ENCODE measurements at regions not wholly inside any gene's neighbourhood (a gene's known extent, or its start where the extent isn't known, plus 50 kb on each side); places are given as distances from the start of the nearest gene placed in this dataset.

DNA sequence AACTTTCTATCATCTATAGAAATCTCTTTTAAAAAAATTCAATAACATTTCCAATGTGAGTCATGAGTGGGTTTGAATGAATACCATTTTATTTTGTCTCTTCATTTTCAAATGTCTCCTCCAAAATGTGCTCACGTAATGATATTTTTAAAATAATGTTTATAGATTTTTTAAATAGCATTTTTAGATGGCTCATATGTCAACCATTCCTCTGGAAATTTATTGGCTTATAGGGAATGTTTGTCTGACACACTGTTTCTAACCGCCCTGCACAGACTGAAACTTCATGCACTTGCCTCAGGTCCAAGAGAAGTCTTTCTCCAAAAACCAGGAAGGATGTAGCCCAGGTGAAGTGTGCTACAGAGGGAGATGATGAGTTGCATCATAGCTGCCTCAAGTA lies 88.8 kb upstream of the PLEKHG7 start:
- DNase-seq = no peak

DNA sequence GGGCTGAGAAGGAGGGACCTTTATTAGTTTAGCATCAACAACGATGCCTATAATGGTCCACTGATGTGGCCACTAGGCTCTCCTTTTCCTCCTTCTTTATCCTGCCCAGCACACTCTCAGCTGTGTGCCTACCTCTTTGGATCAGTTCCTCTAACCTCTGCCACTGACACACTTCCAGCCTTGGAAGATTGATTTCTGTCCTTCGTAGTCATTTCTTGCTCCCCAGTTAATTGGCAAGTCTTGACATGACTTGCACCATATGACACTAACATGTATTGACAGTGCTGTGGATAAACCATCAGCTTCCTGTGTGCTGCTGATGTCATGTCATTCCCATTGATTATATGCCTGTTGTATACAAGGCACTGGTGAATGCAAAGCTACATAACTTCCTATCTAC lies 90.2 kb upstream of the PLEKHG7 start:
- DNase-seq = no peak

GRCh38 chr12:92608151-92609091 lies 94.4 kb upstream of the PLEKHG7 start:
- DNase-seq = no peak

DNA sequence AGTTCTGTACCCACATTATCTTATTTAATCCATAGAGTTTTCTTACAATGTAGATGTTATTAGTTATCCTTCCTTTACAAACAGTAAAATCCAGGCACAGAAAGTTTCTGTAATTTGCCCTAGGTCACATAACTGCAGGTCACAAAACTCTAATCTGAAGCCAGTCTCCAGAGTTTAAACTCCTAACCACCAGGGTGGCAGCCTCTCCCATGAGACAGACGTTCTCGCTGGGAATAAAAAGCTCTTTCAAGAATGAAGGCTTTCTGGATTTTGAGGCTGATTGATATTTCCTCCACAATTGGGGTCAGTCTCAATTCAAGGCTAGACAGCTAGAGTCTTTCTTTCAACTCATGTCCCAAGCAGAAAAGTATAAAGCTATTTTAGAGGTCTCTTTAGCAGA lies 95.8 kb upstream of the PLEKHG7 start:
- DNase-seq = no peak

DNA sequence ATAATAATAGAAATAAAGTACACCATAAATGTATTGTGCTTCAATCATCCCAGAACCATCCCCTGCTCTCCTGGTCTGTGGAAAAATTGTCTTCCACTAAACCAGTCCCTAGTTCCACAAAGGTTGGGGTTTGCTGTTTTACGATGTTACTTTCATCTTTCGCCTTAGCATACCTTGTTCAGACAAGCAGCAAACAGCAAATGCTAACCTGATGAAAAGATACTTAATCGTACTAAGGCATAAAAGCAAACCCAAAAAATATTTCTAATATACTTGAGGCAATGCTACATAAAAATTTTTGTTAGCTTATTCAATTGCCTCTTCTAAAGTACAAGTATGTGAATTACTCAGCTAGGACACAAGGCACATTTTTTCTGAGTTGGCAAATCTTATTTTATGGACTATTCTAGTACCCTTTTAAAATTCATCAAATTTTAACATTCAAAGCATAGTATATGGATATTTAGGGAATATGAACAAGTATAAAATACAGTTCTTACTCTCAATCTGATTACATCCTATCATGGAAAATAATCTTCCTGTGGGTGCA lies 97.1 kb upstream of the PLEKHG7 start:
- no peak for DNase-seq

DNA sequence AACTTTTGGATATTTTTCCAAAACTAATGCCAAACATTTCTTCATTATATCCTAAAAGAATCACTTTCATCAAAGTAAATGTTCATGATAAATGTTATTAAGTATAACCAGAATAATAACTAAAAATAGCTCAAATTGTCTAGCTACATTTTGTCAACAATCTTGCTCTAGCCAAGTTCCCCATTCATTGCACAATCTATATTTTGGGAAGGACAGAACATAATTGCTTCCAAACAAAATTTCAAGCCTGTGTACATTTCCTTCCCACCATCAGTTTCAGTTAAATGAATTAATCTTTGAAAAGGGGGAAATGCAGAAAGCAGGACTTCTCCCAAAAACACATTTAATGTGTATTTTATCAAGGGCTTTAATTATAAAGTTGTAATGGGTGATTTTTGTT lies 98.0 kb upstream of the PLEKHG7 start:
- DNase-seq = no peak

DNA sequence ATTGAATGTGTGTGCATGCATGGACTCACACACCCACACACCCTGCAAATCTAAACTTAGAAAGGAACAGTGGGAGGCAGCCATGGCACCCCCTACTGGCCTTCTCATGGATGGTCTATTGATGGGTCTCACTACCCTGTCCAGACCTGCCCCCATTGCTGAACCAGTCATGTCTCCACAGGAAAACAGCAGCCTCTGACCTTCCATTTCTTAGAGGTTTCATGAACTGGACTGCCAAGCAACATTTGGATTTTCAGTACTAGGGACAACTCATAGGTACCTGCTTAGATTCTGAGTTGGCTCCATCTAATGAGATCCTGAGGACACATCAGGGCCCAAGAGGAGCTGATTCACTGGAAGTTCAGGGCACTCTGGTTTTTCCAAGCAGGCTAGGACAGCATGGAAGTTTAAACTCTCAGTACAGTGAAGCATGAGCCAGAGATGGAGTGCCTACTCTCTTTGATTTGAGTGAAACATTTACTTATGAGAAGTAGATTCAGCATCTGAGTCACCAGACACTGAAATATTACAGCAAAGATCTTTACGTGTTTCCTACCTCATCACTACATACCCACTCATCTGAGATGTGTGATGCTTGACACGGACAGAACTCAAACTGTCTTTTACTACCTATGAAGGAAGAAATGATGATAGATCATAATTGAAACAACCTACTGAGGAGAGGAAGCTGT lies 98.9 kb upstream of the PLEKHG7 start:
- DNase-seq = peak; percentile 25 to 40

GRCh38 chr12:92602930-92603623 lies 99.7 kb upstream of the PLEKHG7 start:
- no peak for DNase-seq

DNA sequence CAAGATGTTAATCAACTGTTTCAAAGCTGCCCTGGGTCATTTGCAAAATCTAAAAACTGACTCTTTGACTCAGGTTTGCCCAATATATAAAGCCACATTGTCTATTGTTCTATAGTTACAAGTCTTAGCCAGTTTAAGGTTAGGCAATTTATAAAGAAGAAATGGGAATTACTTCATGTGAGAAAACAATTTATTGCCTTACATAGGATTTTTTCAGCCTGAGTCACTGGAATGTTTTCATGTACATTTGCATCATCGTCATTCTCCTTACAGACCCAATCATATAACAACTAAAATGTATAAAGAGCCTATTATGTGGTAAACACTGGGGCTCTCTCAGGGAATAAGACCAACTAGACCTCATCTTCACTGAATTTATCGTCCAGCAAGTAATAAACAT lies 100.3 kb upstream of the PLEKHG7 start:
- DNase-seq = no peak

- no peak for DNase-seq
Measured at GRCh38 chr12:92601680-92602079, 101.1 kb upstream of the PLEKHG7 start.

GRCh38 chr12:92601176-92601575 lies 101.6 kb upstream of the PLEKHG7 start:
- no peak for DNase-seq

DNA sequence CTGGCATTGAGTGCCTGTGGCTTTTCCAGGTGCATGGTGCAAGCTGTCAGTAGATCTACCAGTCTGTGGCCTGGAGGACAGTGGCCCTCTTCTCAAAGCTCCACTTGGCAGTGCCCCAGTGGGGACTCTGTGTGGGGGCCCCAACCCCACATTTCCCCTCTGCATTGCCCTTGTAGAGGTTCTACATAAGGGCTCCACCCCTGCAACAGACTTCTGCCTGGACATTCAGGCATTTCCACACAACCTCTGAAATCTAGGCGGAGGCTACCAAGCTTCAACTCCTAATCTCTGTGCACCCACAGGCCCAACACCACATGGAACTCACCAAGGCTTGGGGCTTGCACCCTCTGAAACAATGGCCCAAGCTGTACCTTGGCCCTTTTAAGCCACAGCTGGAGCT lies 102.7 kb upstream of the PLEKHG7 start:
- no peak for DNase-seq

- no peak for DNase-seq
Measured at GRCh38 chr12:92597997-92598396, 104.8 kb upstream of the PLEKHG7 start.

- no peak for DNase-seq
Measured at GRCh38 chr12:92597118-92597517, 105.7 kb upstream of the PLEKHG7 start.

- no peak for DNase-seq
Measured at GRCh38 chr12:92596383-92596782, 106.4 kb upstream of the PLEKHG7 start.

DNA sequence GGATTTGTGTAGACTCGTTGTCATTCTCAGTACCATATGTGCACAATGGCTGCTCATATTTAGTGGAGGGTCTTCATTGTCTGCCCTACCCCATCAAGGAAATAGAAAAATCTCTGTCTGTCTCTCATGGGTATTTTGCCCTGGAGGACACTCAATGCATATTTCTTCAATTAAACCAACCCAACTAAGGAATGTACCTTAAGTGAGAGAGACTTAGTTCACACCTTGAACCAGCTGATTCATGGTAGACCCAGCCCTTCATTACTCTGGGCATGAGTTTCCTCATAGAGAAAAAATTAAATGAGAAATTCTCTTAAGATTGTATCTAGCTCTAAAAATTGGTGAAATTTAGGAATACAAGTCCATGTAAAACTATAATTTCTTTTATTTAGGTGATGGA lies 107.1 kb upstream of the PLEKHG7 start:
- DNase-seq = no peak

DNA sequence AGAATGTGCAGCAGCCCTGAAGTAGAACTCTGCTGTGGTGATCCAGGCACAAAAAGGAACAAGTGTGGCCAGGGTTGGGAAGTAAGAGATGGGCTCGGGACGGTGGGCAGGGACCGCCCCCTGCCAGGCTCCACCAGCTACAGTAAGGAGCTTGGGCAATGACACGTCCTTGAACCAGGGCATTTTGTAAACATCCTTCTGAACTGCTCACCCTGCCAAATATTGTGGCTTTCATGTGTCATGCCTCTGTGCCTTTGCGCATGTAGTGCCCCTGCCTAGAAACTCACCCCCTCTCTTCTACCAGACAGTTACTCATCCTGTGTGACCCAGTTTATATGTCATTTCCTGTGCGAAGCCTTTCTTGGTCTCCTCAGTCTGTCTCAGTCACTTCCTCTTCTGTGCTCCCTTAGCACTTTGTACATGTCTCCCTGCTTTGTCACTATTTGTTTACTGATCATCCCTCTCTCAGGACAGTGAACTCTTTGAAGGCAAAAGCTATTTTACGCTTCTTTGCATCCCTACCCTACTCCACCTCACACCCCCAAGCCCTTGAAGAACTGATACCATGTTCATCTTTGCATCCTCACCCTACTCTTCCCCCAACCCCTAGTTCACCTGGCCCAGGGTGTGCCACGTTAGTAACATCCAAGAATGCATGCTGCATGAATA lies 108.9 kb upstream of the PLEKHG7 start:
- DNase-seq = peak; percentile 63 to 76

DNA sequence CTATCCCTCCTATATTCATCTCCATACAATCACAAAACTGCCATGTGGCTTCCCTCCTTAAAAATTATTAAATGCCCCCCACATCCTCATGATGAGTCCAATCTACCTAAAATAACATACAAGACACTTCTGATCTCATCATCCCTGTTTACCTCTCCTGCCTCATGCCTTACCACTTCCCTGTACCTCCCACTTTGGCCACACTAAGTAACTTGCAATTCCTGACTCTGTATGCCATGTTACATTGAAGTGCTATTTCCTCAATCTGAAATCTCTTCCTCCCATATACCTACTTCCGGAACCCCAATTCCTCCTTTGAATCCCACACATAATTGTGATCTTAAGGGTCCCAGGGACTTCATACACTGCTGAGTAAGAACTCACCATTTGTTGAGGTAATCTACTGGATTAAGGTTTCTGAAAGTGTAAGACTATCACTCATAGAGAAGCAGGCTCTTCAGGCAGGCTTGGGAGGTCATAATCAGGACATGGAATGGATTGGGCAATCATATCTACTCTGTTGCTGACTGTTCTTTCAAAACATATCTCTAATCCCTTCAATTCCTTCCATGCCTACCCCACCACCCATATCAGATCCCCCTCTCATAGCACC lies 117.6 kb upstream of the PLEKHG7 start:
- no peak for DNase-seq

- DNase-seq = no peak
Measured at GRCh38 chr12:92583910-92584309, 118.9 kb upstream of the PLEKHG7 start.

DNA sequence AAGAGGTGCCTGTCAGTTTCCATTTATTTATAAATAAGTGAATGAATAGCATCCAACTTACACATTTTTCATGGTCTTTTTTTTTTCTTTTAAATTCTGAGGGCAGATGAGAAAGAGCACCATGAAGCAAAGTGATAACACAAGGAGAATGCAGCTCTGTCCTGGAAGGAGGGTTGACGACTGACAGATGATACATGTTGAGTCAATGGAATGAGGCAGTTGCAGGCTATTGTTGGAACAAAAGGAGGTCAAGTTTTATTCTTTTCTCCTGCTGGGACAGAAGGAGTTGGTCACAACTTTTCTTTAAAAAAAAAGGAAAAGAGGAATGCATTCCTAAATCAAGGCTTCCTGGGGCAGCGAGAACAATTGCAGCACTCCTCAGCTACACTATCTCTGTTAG lies 119.9 kb upstream of the PLEKHG7 start:
- no peak for DNase-seq

GRCh38 chr12:92582475-92582874 lies 120.3 kb upstream of the PLEKHG7 start:
- DNase-seq = no peak

GRCh38 chr12:92581604-92582003 lies 121.2 kb upstream of the PLEKHG7 start:
- DNase-seq = no peak
